Fibroblast of skin of right quadriceps (primary cell): ENCODE measurements at regions not wholly inside any gene's neighbourhood (a gene's known extent, or its start where the extent isn't known, plus 50 kb on each side); places are given as distances from the start of the nearest gene placed in this dataset.
"Not testable (repeated sequence)": the region's sequence is repeated elsewhere in the genome, so short reads cannot be mapped to it uniquely, and the experiment has no call there.

ENCODE experiments used
- DNase-seq: peaks from one replicate; pipeline ENCODE4 v3.0.0-alpha.2; 2013

DNA sequence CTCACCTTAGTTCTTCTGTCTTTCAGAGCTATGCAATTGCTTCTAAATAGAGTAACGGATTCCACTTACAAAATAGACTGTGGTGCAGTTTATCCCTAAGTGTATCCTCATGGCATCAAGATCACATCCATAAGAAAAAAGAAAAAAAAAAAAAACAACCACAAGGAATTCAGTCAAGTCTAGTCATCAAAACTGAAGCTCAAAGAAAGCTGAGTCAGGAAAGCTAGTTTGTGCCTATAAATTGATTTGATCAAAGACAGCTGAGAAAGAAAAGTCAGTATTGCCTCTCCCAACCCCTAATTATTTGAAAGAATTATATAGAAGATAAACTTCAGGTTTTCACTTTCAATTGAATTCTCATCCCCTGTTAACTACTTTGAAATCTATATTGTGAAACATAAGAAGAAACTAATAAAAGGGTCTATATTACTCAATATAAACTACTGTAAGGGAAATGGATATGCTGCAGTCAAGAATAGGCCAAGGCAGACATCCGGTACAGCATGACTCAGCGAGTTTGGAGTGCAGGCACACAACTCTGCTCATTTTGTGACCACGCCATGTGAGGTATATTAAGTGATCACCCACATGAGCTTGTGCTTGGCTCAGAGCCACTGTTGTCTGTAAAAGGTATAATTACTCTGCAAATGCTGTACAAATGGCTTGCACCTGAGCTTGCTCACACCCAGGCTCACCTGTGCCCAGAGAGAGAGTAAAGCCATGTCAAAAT is 568.1 kb upstream of the CRIM1 start:
- DNase-seq, result no peak

DNA sequence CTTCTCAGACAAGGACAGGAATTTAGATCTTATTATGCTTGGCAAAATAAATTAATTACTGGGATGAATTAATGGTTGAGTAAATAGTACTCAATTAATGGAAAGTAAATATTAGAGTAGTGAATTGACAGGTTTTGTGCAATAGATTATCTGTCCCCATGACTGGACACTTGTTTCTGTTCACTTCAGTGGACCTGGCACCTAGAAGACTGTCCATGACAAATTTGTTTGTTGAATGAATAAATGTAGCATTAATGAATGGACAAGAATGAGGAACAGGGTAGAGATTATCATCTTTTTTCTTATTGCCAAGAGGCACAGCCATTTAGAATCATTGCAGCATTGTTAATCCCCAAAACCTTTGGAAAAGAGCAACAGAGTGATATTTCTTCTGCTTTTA is 570.0 kb upstream of the CRIM1 start:
- no peak for DNase-seq

GRCh38 chr2:35784777-35785176 is 570.8 kb upstream of the CRIM1 start:
- DNase-seq, result no peak

- DNase-seq, result no peak
These were observed 571.9 kb upstream of the CRIM1 start for GRCh38 chr2:35783723-35784122.

DNA sequence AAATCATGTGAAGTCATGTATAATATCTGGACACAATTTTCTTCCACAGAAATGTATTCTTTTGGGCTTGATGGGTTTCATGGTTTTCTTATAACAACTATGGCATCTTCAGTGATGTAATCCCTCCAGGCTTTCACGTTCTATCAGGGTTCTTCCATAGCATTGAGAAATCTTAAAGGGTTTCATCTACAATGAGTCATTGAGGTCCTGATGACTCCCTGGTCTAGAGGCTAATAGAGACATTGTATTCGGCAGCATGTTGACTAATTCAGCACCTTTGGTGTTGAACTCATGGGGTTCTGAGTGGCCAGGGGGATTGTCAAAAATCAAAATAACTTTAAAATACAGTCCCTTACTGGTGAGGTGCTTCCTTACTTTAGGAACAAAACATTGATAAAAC is 614.0 kb upstream of the CRIM1 start:
- no peak for DNase-seq

- no peak for DNase-seq
These were observed 623.9 kb upstream of the CRIM1 start for GRCh38 chr2:35731674-35732073.

- peak; percentile 23 for DNase-seq
These were observed 640.7 kb upstream of the CRIM1 start for GRCh38 chr2:35714883-35715282.

DNA sequence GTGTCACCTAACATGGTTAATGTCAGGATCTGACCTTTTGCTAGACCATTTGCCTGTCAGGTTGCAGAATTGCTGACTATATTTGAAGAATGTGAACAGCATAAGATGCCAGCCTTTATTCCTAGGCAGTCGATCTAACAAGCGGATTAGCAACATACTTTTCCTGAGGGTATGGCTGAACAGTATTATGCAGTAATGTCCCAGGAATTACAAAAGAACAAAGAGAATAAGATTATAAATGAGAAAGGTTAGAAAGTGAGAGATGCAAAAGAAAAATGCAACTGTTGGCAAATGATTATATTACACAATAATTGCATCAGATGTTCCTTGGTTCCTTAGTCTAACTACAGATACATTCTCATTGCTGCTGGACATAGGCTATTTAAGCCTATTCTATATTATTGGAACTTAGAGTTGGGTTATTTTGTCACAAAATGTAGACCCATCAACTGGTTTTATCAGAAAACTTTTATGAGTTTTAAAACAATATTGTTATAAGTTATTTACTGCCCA is 647.1 kb upstream of the CRIM1 start:
- DNase-seq, result no peak

DNA sequence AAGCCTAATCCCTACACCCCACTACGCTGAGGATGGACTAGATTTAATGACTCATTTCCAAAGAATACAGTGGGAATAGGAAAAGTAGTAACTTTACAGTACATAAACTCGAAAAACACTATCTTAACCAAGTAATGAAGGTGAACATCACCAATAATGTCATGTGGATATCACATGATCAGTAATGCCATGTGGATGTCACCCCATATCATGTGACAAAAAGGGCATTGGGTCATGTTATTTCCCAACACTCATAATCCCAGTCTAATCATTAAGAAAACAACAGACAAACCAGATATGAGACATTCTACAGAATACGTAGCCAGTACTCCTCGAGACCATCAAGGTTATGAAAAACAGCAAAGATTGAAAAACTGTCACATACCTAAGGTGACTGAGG is 667.3 kb upstream of the CRIM1 start:
- no peak for DNase-seq

DNA sequence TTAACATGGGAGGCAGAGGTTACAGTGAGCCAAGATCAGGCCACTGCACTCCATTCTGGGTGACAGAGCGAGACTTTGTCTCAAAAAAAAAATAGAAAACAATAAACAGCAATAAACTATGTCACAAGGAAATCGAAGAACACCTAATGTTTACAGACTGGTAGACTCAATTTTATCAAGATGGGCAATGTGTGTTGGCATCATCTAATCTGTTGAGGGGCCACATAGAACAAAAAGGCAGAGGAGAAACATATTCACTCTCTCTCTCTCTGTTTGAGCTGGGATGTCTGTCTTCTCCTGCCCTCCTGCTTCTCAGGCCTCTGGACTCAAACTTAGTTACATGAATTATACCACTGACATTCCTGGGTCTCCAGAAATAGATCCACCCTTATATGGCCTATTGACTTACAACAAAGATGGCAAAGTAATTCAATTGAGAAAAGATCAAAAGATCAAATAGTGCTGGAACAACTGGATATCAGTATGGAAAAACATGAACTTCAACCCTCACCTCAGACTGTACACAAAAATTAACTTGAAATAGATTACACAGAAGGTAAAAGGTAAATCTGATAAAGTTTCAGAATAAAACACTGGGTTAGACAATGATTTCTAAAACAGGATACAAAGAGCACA is 703.8 kb upstream of the CRIM1 start:
- DNase-seq, result no peak

DNA sequence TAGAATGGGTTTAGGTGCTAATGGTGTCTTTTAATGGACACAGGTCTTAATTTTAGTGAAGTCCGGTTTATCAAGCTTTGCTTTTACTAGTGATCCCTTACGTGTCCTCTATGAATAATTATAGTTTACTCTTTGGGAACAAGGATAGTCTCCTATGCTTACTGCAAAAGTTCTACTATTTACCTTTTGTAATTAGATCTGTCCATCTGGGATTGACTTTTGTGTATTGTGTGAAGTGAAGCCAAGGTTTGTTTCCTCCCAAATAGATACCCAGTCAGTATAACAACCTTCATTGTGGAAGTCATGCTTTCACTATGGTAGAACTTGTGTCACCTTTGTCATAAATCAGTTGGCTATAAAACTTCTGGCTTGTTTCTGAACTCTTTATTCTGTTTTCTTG is 740.9 kb upstream of the CRIM1 start:
- DNase-seq, result no peak

- no peak for DNase-seq
These were observed 749.2 kb upstream of the CRIM1 start for GRCh38 chr2:35606394-35606793.

- no peak for DNase-seq
These were observed 757.3 kb upstream of the CRIM1 start for GRCh38 chr2:35598310-35598709.

GRCh38 chr2:35591886-35592285 is 763.7 kb upstream of the CRIM1 start:
- DNase-seq, result no peak

GRCh38 chr2:35585972-35586371 is 769.6 kb upstream of the CRIM1 start:
- no peak for DNase-seq

- DNase-seq, result no peak
These were observed 772.9 kb upstream of the CRIM1 start for GRCh38 chr2:35582637-35583036.

DNA sequence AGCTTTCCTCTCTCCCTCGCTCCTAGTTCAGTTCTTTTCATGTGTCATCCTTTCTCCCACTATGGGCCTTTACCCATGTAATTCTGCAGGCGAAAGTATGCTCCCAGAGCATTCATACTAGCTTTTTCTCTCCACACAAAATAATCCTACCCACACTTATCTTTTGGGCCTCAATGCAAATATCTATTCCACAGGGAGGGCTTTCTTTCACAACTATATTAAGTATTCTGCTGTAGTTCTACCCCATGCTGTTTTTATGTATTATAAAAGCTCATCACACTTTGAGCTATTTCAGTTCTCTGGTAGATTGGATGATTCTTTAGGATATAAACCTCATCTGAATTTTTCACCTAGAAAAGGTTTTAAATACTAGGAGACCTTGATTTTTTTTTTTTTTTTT is 774.6 kb upstream of the CRIM1 start:
- no peak for DNase-seq

DNA sequence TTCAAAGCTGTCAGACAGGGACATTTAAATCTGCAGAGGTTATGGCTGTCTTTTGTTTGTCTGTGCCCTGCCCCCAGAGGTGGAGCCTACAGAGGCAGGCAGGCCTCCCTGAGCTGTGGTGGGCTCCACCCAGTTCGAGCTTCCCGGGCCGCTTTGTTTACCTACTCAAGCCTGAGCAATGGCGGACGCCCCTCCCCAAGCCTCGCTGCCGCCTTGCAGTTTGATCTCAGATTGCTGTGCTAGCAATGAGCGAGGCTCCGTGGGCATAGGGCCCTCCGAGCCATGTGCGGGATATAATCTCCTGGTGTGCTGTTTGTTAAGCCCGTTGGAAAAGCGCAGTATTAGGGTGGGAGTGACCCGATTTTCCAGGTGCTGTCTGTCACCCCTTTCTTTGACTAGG is 787.0 kb upstream of the CRIM1 start:
- DNase-seq, result not testable (repeated sequence)

DNA sequence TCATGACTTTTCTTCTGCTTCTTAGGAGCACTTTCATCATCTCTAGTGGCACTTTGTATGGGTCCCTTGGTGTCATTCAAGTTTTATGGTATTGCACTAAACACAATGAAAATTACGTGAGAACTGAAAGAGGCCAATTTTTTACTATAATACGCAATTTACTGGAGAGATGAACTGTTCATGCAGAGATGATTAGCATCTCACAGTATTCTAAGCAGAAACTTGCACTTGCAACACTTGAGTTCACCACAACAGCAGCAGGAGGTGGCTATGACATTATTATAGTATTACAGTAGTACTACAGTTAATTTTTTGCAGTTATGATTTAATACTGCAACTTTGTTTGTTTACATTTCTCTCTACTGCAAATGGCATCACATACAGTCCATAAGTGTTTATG is 793.1 kb upstream of the CRIM1 start:
- no peak for DNase-seq

DNA sequence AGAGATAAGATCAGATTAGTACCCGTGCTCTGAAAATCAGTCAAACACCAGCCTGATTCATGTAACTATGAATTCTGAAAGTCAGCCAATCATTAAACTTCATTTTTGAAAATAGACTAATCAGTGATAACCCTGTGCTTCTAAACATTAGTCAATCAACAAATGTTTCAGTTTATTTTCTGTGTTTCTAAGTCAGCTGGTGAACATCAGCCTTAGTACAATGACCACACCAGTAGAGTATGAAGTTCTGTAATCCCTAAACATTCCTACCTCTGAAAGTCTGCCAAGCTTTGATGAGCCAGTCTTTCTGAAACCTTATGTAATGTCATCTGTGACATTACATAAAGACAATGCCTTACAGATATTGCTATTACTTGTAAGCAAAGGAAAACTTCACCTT is 807.4 kb upstream of the CRIM1 start:
- peak; percentile 0 for DNase-seq

DNA sequence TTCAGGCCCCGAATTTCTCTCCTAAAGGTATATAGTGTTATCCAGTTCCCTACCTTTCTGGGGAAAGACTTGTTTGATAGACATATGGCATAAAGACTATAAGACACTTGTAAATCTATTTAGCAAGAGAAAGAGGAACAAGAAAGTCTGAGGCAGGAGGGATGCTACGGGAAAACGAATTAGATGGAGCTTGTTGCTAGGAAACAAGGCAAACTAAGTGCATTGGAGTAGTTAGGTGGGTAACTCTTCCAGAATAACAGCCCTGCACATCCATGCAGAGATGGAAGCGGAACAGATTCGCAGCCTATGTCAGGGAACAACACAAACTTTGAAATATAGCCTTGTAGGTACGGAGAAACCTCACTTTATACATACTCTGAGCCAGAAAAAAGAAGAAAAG is 810.3 kb upstream of the CRIM1 start:
- DNase-seq, result no peak

- no peak for DNase-seq
These were observed 816.8 kb upstream of the CRIM1 start for GRCh38 chr2:35538796-35539195.

DNA sequence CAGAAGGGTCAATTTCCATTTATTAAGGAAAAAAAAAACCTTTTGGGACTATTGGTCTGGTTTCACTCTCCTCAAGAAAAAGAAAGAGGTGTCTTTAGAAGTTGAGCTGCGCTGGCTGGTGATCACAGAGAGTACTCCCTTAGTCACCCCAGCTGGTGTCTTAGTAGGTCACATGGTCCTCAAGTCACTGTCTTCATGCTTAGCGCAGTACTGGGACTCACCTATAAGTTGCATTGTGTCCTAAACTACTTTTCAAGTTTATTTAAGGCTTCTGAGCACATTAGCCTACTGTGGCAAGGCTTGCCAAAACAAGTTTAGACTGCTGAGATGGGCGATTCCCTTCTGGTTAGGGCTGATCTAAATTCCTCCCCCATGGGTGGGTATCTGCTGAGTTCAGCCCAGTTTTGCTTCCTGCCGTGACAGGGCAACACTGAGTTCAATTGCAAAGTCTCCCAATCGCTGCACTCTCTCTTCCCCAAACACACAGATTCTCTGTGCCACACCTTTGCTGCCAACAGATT is 824.9 kb upstream of the CRIM1 start:
- no peak for DNase-seq

DNA sequence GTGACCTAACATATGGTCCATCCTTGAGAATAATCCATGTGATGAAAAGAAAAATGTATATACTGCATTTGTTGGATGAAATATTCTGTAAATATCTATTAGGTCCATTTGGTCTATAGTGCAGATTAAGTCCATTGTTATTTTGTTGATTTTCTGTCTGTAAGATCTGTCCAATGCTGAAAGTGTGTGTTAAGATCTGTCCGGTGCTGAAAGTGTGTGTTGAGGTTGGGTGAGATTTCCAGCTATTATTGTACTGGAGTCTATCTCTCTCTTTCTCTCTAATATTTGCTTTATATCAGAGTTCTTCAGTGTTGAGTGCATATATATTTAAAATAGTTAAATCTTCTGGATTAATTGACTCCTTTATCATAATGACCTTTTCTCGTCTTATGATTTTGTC is 828.8 kb upstream of the CRIM1 start:
- DNase-seq, result no peak

- no peak for DNase-seq
These were observed 833.1 kb upstream of the CRIM1 start for GRCh38 chr2:35522450-35522849.
